SK-N-SH treated with all-trans-retinoic acid at 6 μM for 48 hours (cell line): ENCODE measurements at regions not wholly inside any gene's neighbourhood (a gene's known extent, or its start where the extent isn't known, plus 50 kb on each side); places are given as distances from the start of the nearest gene placed in this dataset.

Experiments used
- GLIS3 ChIP-seq: fragments of 250-450 bp; sonication (Bioruptor Pico); IDR thresholded peaks from 2 replicates; pipeline ENCODE4 v1.5.0; 2020; ENCODE audit warnings: mild to moderate bottlenecking, moderate library complexity
- PPARA ChIP-seq: fragments of 250-450 bp; sonication (Bioruptor Pico); IDR thresholded peaks from 2 replicates; pipeline ENCODE4 v1.5.0; 2020; ENCODE audit warnings: mild to moderate bottlenecking, borderline replicate concordance

DNA sequence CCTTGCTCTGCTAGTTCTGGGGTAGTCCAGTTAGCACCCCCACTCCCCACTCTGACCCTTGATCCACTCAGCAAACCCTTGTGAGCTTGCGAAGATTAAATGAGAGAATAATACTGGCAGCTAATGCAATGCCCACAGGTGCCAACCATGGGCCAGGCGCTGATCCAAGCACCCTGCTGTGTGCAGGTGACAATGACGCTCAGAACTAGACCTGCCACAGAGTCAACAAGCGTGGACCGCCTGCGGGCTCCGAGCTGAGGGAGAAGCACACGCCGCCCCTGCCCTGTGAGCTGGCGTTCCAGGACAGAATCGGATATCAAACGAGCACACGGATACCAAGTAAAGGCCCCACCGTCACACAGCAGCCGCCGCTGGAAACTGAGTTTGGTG, 129.2 kb downstream of the FAM53A start:
- no peak for TF ChIP-seq GLIS3
- TF ChIP-seq PPARA (CRISPR knock-in tag), result no peak
